A549 (cell line): ENCODE measurements at regions not wholly inside any gene's neighbourhood (a gene's known extent, or its start where the extent isn't known, plus 50 kb on each side); places are given as distances from the start of the nearest gene placed in this dataset.

Source experiments
- ATAC-seq, 2 experiments: fragments of 200-7000 bp in 1 of 2; fragments of >200 bp in 1 of 2; cut with Nextera tagmentation in 1 of 2; cut with Tn5 transposase in 1 of 2; 3 replicates each; pipeline versions ENCODE4 v1.8.0 to v1.9.1; 2018 to 2020; ENCODE audit warnings: mild to moderate bottlenecking in 1 of 2, moderate library complexity in 1 of 2
- CTCF ChIA-PET: fragments of 300-600 bp; sonication (Branson Sonifier 250); formaldehyde crosslinking; extraction: SDS; loops from one replicate; lab custom pipeline; 2021; ENCODE audit warnings: antibody characterized with exemption, inconsistent platforms; lab: Yijun Ruan, JAX
- POLR2A ChIA-PET: fragments of 350-600 bp; formaldehyde crosslinking; extraction: SDS; loops from one replicate; lab custom pipeline; 2021; ENCODE audit warnings: antibody characterized with exemption, inconsistent platforms; lab: Yijun Ruan, JAX
- DNase-seq, 2 experiments: peaks; one replicate each; pipeline versions ENCODE4 v3.0.0 to v3.0.0-alpha.2; 2011 to 2016; ENCODE audit warnings: low read depth in 1 of 2, low spot score in 1 of 2
- FAIRE-seq: peaks from 2 replicates; lab custom pipeline; 2011; peaks lifted over from hg19 to GRCh38; lab: Jason Lieb, UNC
- H3K27ac ChIP-seq, 2 experiments: fragments of >200 bp; sonication (Bioruptor Twin); formaldehyde crosslinking; 3 replicates each; pipeline ENCODE4 v1.5.1; 2016 to 2017
- H3K4me1 ChIP-seq: fragments of >200 bp; sonication (Bioruptor Twin); formaldehyde crosslinking; 3 replicates; pipeline ENCODE4 v1.6.1; 2016
- H3K4me2 ChIP-seq: fragments of >200 bp; sonication (Bioruptor Twin); formaldehyde crosslinking; 3 replicates; pipeline ENCODE4 v1.6.1; 2016
- H3K4me3 ChIP-seq: fragments of >200 bp; sonication (Bioruptor Twin); formaldehyde crosslinking; 3 replicates; pipeline ENCODE4 v1.5.1; 2016
- H3K9me3 ChIP-seq: fragments of >200 bp; sonication (Bioruptor Twin); formaldehyde crosslinking; 3 replicates; pipeline ENCODE4 v1.6.1; 2016
- CBX8 ChIP-seq: fragments of 200-600 bp; sonication (generic); IDR thresholded peaks from 2 replicates; pipeline ENCODE4 v1.6.1; 2016
- CEBPB ChIP-seq, 2 experiments: fragments of >200 bp in 1 of 2; sonication (Bioruptor Twin) in 1 of 2; formaldehyde crosslinking in 1 of 2; IDR thresholded peaks; 2 replicates each; pipeline ENCODE4 v1.6.1; 2012 to 2016
- EHF ChIP-seq: fragments of 250-450 bp; sonication (Bioruptor Pico); IDR thresholded peaks from 2 replicates; pipeline ENCODE4 v1.5.0; 2020; ENCODE audit warnings: mild to moderate bottlenecking
- EHMT2 ChIP-seq: fragments of 200-600 bp; sonication (generic); IDR thresholded peaks from 2 replicates; pipeline ENCODE4 v1.6.1; 2016; ENCODE audit warnings: antibody characterized with exemption, low read depth, mild to moderate bottlenecking, moderate library complexity
- ELK1 ChIP-seq: fragments of 150-350 bp; IDR thresholded peaks from 2 replicates; pipeline ENCODE4 v1.6.1; 2014; ENCODE audit warnings: low read depth, mild to moderate bottlenecking, low read length
- EP300 ChIP-seq, 2 experiments: fragments of >200 bp; sonication (Bioruptor Twin); formaldehyde crosslinking; IDR thresholded peaks; 2 replicates in 1 of 2; 3 replicates in 1 of 2; pipeline ENCODE4 v1.6.1; 2016 to 2017
- FOSL2 ChIP-seq, 2 experiments: fragments of 450-650 bp in 1 of 2; fragments of >200 bp in 1 of 2; sonication (Bioruptor Twin) in 1 of 2; formaldehyde crosslinking; IDR thresholded peaks; 2 replicates each; pipeline versions ENCODE4 v1.5.0 to v1.6.1; 2016 to 2020; ENCODE audit warnings: mild to moderate bottlenecking in 1 of 2, moderate library complexity in 1 of 2
- FOXS1 ChIP-seq: fragments of 250-450 bp; sonication (Bioruptor Pico); IDR thresholded peaks from 2 replicates; pipeline ENCODE4 v1.5.0; 2020; ENCODE audit warnings: mild to moderate bottlenecking, moderate library complexity
- HEYL ChIP-seq: fragments of 250-450 bp; sonication (Bioruptor Pico); IDR thresholded peaks from 2 replicates; pipeline ENCODE4 v1.8.0; 2021; ENCODE audit warnings: mild to moderate bottlenecking, moderate library complexity
- HOXB13 ChIP-seq: fragments of 250-450 bp; sonication (Bioruptor Pico); IDR thresholded peaks from 2 replicates; pipeline ENCODE4 v1.5.0; 2020; ENCODE audit warnings: low read depth, mild to moderate bottlenecking, moderate library complexity
- KDM1A ChIP-seq: fragments of 200-600 bp; sonication (generic); IDR thresholded peaks from 2 replicates; pipeline ENCODE4 v1.6.1; 2016; ENCODE audit warnings: low read depth, mild to moderate bottlenecking
- MAFK ChIP-seq: fragments of 450-650 bp; IDR thresholded peaks from 2 replicates; pipeline ENCODE4 v1.6.1; 2014; ENCODE audit not compliant: partially characterized antibody
- MAZ ChIP-seq: fragments of 150-350 bp; IDR thresholded peaks from 2 replicates; pipeline ENCODE4 v1.6.1; 2014; ENCODE audit warnings: antibody characterized with exemption, low read depth, low read length, borderline replicate concordance
- MYC ChIP-seq: IDR thresholded peaks from 2 replicates; pipeline ENCODE4 v1.6.1; 2012; ENCODE audit warnings: mild to moderate bottlenecking, inconsistent platforms, low read length, improper control_type of control experiment, borderline replicate concordance
- PBX3 ChIP-seq: IDR thresholded peaks from 2 replicates; pipeline ENCODE4 v1.6.1; 2012
- RAD21 ChIP-seq, 2 experiments: fragments of >200 bp in 1 of 2; sonication (Bioruptor Twin) in 1 of 2; formaldehyde crosslinking in 1 of 2; IDR thresholded peaks in 1 of 2; conservative IDR thresholded peaks in 1 of 2; 2 replicates in 1 of 2; 3 replicates in 1 of 2; pipeline ENCODE4 v1.6.1; 2012 to 2018; ENCODE audit warnings: inconsistent platforms in 1 of 2
- RCOR1 ChIP-seq: fragments of 150-350 bp; IDR thresholded peaks from 2 replicates; pipeline ENCODE4 v1.6.1; 2014; ENCODE audit warnings: antibody characterized with exemption, low read length, low read depth
- RNF2 ChIP-seq: fragments of 200-600 bp; sonication (generic); IDR thresholded peaks from 2 replicates; pipeline ENCODE4 v1.6.1; 2016; ENCODE audit warnings: low read depth, mild to moderate bottlenecking, antibody characterized with exemption, moderate library complexity, borderline replicate concordance
- TP53 ChIP-seq: fragments of 250-450 bp; sonication (Bioruptor Pico); IDR thresholded peaks from 2 replicates; pipeline ENCODE4 v1.5.0; 2021; ENCODE audit warnings: mild to moderate bottlenecking, moderate library complexity
- USF2 ChIP-seq: fragments of 450-650 bp; IDR thresholded peaks from 2 replicates; pipeline ENCODE4 v1.6.1; 2014; ENCODE audit warnings: antibody characterized with exemption
- ZC3H11A ChIP-seq: fragments of 450-650 bp; IDR thresholded peaks from 2 replicates; pipeline ENCODE4 v1.6.1; 2014; ENCODE audit warnings: antibody characterized with exemption, mild to moderate bottlenecking
- WGBS: methylation state at CpG from one replicate; pipeline ENCODE4 v1.1.6; 2017; ENCODE audit errors: missing lambda C conversion rate; 5-methylcytosine and 5-hydroxymethylcytosine counted together
- TF ChIP-seq, protein P1 (sequence below): fragments of >200 bp; sonication (Bioruptor Twin); formaldehyde crosslinking; IDR thresholded peaks from 3 replicates; pipeline ENCODE4 v1.5.1; 2016

DNA sequence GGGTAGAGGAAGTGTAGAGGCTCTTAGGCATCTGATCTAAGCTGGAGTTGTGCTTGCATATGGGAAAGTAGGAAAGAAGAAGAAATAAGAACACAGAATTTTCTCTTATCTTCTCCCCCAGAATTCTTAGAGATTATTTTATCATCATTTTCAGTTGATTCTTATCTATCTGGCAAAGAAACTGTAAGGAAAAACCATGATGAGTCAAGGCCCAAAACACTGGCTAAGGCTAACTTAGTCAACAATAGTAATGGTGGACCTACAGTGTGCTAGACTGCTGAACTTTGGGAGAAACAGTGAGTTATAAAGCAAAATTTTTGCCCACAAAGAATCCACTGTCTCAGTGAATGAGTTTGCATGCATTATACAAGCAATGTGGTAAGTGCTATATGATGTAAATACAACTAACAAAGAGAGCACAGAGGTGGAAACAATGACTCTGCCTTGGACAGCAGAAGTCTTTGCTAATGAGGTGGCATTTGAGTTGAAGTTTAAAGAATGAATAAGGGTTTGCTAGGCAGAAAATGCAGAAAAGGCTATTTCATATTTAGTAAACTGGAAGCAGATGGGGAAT is 344.5 kb upstream of the PLET1 start:
- H3K4me2 ChIP-seq = no peak overlapping the region
- POLR2A ChIA-PET = no interaction called here
- H3K4me3 ChIP-seq = no peak overlapping the region
- CTCF ChIA-PET = interaction anchor here (0.6 to 1.3 kb wide), 2 partner anchors 17 to 68 kb away, joined by 4 to 5 read pairs; no protein-coding TSS in a partner anchor
- H3K27ac ChIP-seq = no peak overlapping the region
- H3K9me3 ChIP-seq = no peaks in the 10 kb centered on the region
- FAIRE-seq (no peak), ATAC-seq (no peak), DNase-seq (no peak)
- no peaks in the 10 kb centered on the region for H3K4me1 ChIP-seq
- TF ChIP-seq HOXB13 (CRISPR knock-in tag) = no peak
- no peak for TF ChIP-seq MAZ
- no peak for TF ChIP-seq MAFK
- no peak for TF ChIP-seq RNF2
- TF ChIP-seq CEBPB (IDR thresholded peaks at IDR 0.05) = no peak
- TF ChIP-seq TP53 (CRISPR knock-in tag) = no peak
- TF ChIP-seq FOSL2 (IDR thresholded peaks at IDR 0.05) = no peak
- no peak for TF ChIP-seq FOSL2 (CRISPR knock-in tag; IDR thresholded peaks at IDR 0.05)

DNA sequence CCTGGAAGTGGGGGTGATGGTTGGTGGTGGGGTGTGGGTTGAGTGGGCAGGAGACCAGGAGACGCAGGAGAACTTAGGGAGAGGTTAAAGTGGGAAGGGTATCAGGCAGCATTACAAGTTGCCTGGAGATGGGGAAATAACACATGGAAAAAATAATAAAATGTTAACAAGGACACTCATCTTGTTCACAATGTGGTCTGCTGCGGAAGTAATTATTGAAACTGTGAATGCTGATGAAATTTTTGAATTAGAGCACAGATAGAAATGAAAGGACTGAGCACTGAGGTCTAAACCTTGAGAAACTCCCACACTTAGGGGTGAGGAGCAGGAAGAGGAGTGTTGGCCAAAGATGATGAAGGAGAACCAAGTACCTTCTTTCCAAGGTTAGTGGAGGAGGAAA is 346.0 kb upstream of the PLET1 start:
- CTCF ChIA-PET = interaction anchor here (2.0 kb wide), 1 partner anchor 19 kb away, joined by 4 read pairs; no protein-coding TSS in a partner anchor
- whole genome bisulfite sequencing = 9% methylated on average over 2 of the region's 2 CpGs
- H3K4me2 ChIP-seq = no peak overlapping the region

More for the DNA sequence above, 346.0 kb upstream of the PLET1 start:
- no peak for DNase-seq
- no peaks in the 10 kb centered on the region for H3K4me1 ChIP-seq
- H3K27ac ChIP-seq = no peak overlapping the region
- TF ChIP-seq EHF (no peak), ELK1 (no peak), FOXS1 (CRISPR knock-in tag) (no peak), HEYL (CRISPR knock-in tag) (no peak), KDM1A (no peak), USF2 (no peak), RAD21 (conservative IDR thresholded peaks at IDR 0.05 in 1 of 2, IDR thresholded peaks at IDR 0.05 in 1 of 2) (no peak), TP53 (CRISPR knock-in tag) (no peak), MYC (no peak), EP300 (IDR thresholded peaks at IDR 0.05) (no peak), CBX8 (no peak), EHMT2 (no peak), RCOR1 (no peak), FOSL2 (IDR thresholded peaks at IDR 0.05) (no peak), FOSL2 (CRISPR knock-in tag; IDR thresholded peaks at IDR 0.05) (no peak), PBX3 (no peak), ZC3H11A (no peak)
- TF ChIP-seq, protein P1, sequence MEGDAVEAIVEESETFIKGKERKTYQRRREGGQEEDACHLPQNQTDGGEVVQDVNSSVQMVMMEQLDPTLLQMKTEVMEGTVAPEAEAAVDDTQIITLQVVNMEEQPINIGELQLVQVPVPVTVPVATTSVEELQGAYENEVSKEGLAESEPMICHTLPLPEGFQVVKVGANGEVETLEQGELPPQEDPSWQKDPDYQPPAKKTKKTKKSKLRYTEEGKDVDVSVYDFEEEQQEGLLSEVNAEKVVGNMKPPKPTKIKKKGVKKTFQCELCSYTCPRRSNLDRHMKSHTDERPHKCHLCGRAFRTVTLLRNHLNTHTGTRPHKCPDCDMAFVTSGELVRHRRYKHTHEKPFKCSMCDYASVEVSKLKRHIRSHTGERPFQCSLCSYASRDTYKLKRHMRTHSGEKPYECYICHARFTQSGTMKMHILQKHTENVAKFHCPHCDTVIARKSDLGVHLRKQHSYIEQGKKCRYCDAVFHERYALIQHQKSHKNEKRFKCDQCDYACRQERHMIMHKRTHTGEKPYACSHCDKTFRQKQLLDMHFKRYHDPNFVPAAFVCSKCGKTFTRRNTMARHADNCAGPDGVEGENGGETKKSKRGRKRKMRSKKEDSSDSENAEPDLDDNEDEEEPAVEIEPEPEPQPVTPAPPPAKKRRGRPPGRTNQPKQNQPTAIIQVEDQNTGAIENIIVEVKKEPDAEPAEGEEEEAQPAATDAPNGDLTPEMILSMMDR = no peak
- FAIRE-seq = no peak
- ATAC-seq = no peak
- POLR2A ChIA-PET = no interaction called here
- no peak overlapping the region for H3K4me3 ChIP-seq
- no peaks in the 10 kb centered on the region for H3K9me3 ChIP-seq
